ENCODE measurements at regions not wholly inside any gene's neighbourhood (a gene's known extent, or its start where the extent isn't known, plus 50 kb on each side); places are given as distances from the start of the nearest gene placed in this dataset.

GRCh38 chr1:13981142-13981541 is 281.2 kb downstream of the PRDM2 start:
- H3K4me3 Mint-ChIP-seq: no peak overlapping the region
- no peak for DNase-seq
- H3K4me1 Mint-ChIP-seq: no peaks in the 10 kb centered on the region
- ATAC-seq: no peak
- peaks cover 0 to 8% of the 10 kb centered on the region in 2 donors for H3K9me3 Mint-ChIP-seq
- no peaks in the 10 kb centered on the region for H3K27me3 Mint-ChIP-seq
- no peak overlapping the region for H3K27ac Mint-ChIP-seq

- H3K4me1 Mint-ChIP-seq: no peaks in the 10 kb centered on the region
- no peak overlapping the region for H3K4me3 Mint-ChIP-seq
- H3K27me3 Mint-ChIP-seq: peaks cover 8% of the 10 kb centered on the region
- peaks cover 0 to 7% of the 10 kb centered on the region in 2 donors for H3K9me3 Mint-ChIP-seq
- H3K27ac Mint-ChIP-seq: no peak overlapping the region
- DNase-seq (no peak), ATAC-seq (no peak)
Observed at GRCh38 chr1:13983393-13983792, 283.4 kb downstream of the PRDM2 start.

GRCh38 chr1:13990939-13991338 is 291.0 kb downstream of the PRDM2 start:
- DNase-seq: no peak
- Mint-ChIP-seq H3K9me3 (peaks cover 3 to 18% of the 10 kb centered on the region in 2 donors), H3K4me1 (no peaks in the 10 kb centered on the region), H3K27ac (no peak overlapping the region), H3K4me3 (no peak overlapping the region), H3K27me3 (peaks cover 53% of the 10 kb centered on the region)
- ATAC-seq: no peak

GRCh38 chr1:13992489-13993285 is 292.7 kb downstream of the PRDM2 start:
- H3K27me3 Mint-ChIP-seq: peaks cover 57% of the 10 kb centered on the region
- no peak overlapping the region for H3K27ac Mint-ChIP-seq
- H3K4me3 Mint-ChIP-seq: no peak overlapping the region
- H3K9me3 Mint-ChIP-seq: peaks cover 12 to 23% of the 10 kb centered on the region in 2 donors
- ATAC-seq: no peak
- DNase-seq: no peak
- no peaks in the 10 kb centered on the region for H3K4me1 Mint-ChIP-seq

- no peak overlapping the region for H3K27ac Mint-ChIP-seq
Observed at GRCh38 chr1:13994386-13994785, 294.4 kb downstream of the PRDM2 start.

GRCh38 chr1:13996334-13996733 is 296.3 kb downstream of the PRDM2 start:
- DNase-seq (no peak), ATAC-seq (no peak)
- H3K27ac Mint-ChIP-seq: no peak overlapping the region
- peaks cover 27 to 50% of the 10 kb centered on the region in 2 donors for H3K9me3 Mint-ChIP-seq
- H3K4me1 Mint-ChIP-seq: no peaks in the 10 kb centered on the region
- no peak overlapping the region for H3K4me3 Mint-ChIP-seq
- peaks cover 39% of the 10 kb centered on the region for H3K27me3 Mint-ChIP-seq

More at GRCh38 chr1:13994386-13994785, 294.4 kb downstream of the PRDM2 start:
- no peaks in the 10 kb centered on the region for H3K4me1 Mint-ChIP-seq
- peaks cover 57% of the 10 kb centered on the region for H3K27me3 Mint-ChIP-seq
- no peak for ATAC-seq
- no peak overlapping the region for H3K4me3 Mint-ChIP-seq
- H3K9me3 Mint-ChIP-seq: peaks cover 18 to 36% of the 10 kb centered on the region in 2 donors
- no peak for DNase-seq

- DNase-seq: no peak
- Mint-ChIP-seq H3K27me3 (no peaks in the 10 kb centered on the region), H3K4me3 (no peak overlapping the region), H3K27ac (no peak overlapping the region), H3K9me3 (peaks cover 17 to 44% of the 10 kb centered on the region in 2 donors), H3K4me1 (peaks cover 6% of the 10 kb centered on the region)
- ATAC-seq: no peak
Observed at GRCh38 chr1:14003552-14003951, 303.6 kb downstream of the PRDM2 start.

GRCh38 chr1:14009582-14009981 is 309.6 kb downstream of the PRDM2 start:
- Mint-ChIP-seq H3K27me3 (no peaks in the 10 kb centered on the region), H3K4me3 (no peak overlapping the region), H3K27ac (no peak overlapping the region), H3K4me1 (no peaks in the 10 kb centered on the region), H3K9me3 (peaks cover 8 to 11% of the 10 kb centered on the region in 2 donors)
- DNase-seq (no peak), ATAC-seq (no peak)

GRCh38 chr1:14010476-14010875 is 310.5 kb downstream of the PRDM2 start:
- H3K27ac Mint-ChIP-seq: no peak overlapping the region
- no peak overlapping the region for H3K4me3 Mint-ChIP-seq
- no peaks in the 10 kb centered on the region for H3K27me3 Mint-ChIP-seq
- peaks cover 8 to 11% of the 10 kb centered on the region in 2 donors for H3K9me3 Mint-ChIP-seq
- ATAC-seq (no peak), DNase-seq (no peak)
- no peaks in the 10 kb centered on the region for H3K4me1 Mint-ChIP-seq

- no peak overlapping the region for H3K4me3 Mint-ChIP-seq
Observed at GRCh38 chr1:14011132-14011531, 311.1 kb downstream of the PRDM2 start.

GRCh38 chr1:14011888-14012287 is 311.9 kb downstream of the PRDM2 start:
- Mint-ChIP-seq H3K4me1 (no peaks in the 10 kb centered on the region), H3K27me3 (peaks cover 7% of the 10 kb centered on the region), H3K9me3 (peaks cover 5 to 11% of the 10 kb centered on the region in 2 donors), H3K4me3 (no peak overlapping the region), H3K27ac (no peak overlapping the region)
- DNase-seq (no peak), ATAC-seq (no peak)

More at GRCh38 chr1:14011132-14011531, 311.1 kb downstream of the PRDM2 start:
- H3K4me1 Mint-ChIP-seq: no peaks in the 10 kb centered on the region
- H3K27ac Mint-ChIP-seq: no peak overlapping the region
- no peak for DNase-seq
- peaks cover 8 to 11% of the 10 kb centered on the region in 2 donors for H3K9me3 Mint-ChIP-seq
- peaks cover 4% of the 10 kb centered on the region for H3K27me3 Mint-ChIP-seq
- no peak for ATAC-seq

- H3K9me3 Mint-ChIP-seq: peaks cover 0 to 6% of the 10 kb centered on the region in 2 donors
- no peak for DNase-seq
- no peaks in the 10 kb centered on the region for H3K4me1 Mint-ChIP-seq
- no peak overlapping the region for H3K4me3 Mint-ChIP-seq
- no peak for ATAC-seq
- no peak overlapping the region for H3K27ac Mint-ChIP-seq
- H3K27me3 Mint-ChIP-seq: peaks cover 22% of the 10 kb centered on the region
Observed at GRCh38 chr1:14014929-14015328, 314.9 kb downstream of the PRDM2 start.

- ATAC-seq (no peak), DNase-seq (no peak)
- Mint-ChIP-seq H3K27me3 (peaks cover 22% of the 10 kb centered on the region), H3K4me3 (no peak overlapping the region), H3K4me1 (no peaks in the 10 kb centered on the region), H3K27ac (no peak overlapping the region), H3K9me3 (peaks cover 0 to 6% of the 10 kb centered on the region in 2 donors)
Observed at GRCh38 chr1:14015917-14016316, 315.9 kb downstream of the PRDM2 start.

GRCh38 chr1:14017531-14017961 is 317.6 kb downstream of the PRDM2 start:
- Mint-ChIP-seq H3K4me3 (no peak overlapping the region), H3K27me3 (peaks cover 22% of the 10 kb centered on the region), H3K27ac (no peak overlapping the region), H3K9me3 (peaks cover 0 to 6% of the 10 kb centered on the region in 2 donors), H3K4me1 (no peaks in the 10 kb centered on the region)
- no peak for DNase-seq
- no peak for ATAC-seq

- DNase-seq (no peak), ATAC-seq (no peak)
- Mint-ChIP-seq H3K27ac (no peak overlapping the region), H3K4me1 (no peaks in the 10 kb centered on the region), H3K9me3 (peaks cover 0 to 15% of the 10 kb centered on the region in 2 donors), H3K27me3 (peaks cover 36% of the 10 kb centered on the region), H3K4me3 (no peak overlapping the region)
Observed at GRCh38 chr1:14019461-14019860, 319.5 kb downstream of the PRDM2 start.

GRCh38 chr1:14020006-14020405 is 320.0 kb downstream of the PRDM2 start:
- ATAC-seq (no peak), DNase-seq (no peak)
- no peaks in the 10 kb centered on the region for H3K4me1 Mint-ChIP-seq
- H3K4me3 Mint-ChIP-seq: no peak overlapping the region
- peaks cover 0 to 15% of the 10 kb centered on the region in 2 donors for H3K9me3 Mint-ChIP-seq
- no peak overlapping the region for H3K27ac Mint-ChIP-seq
- H3K27me3 Mint-ChIP-seq: peaks cover 41% of the 10 kb centered on the region
